GM23338 (cell line): ENCODE measurements at regions not wholly inside any gene's neighbourhood (a gene's known extent, or its start where the extent isn't known, plus 50 kb on each side); places are given as distances from the start of the nearest gene placed in this dataset.

Experiments used
- CREB1 ChIP-seq: fragments of 250-450 bp; sonication (Bioruptor Pico); IDR thresholded peaks from 2 replicates; pipeline ENCODE4 v1.5.0; 2020; ENCODE audit warnings: low read depth, mild to moderate bottlenecking, moderate library complexity
- CTCF ChIP-seq, 2 experiments: fragments of 200-600 bp in 1 of 2; sonication (generic) in 1 of 2; conservative IDR thresholded peaks; 2 replicates each; pipeline versions ENCODE4 v1.5.1 to v1.6.1; 2016 to 2017; ENCODE audit warnings: antibody characterized with exemption in 2 of 2, low read depth in 2 of 2, mild to moderate bottlenecking in 2 of 2, moderate library complexity in 1 of 2
- EZH2 ChIP-seq: fragments of 200-600 bp; sonication (generic); IDR thresholded peaks from one replicate; pipeline ENCODE4 v1.8.0; 2017; ENCODE audit warnings: antibody characterized with exemption, mild to moderate bottlenecking, low read depth; ENCODE audit not compliant: unreplicated experiment
- POLR2AphosphoS5 ChIP-seq: IDR thresholded peaks from 2 replicates; pipeline ENCODE4 v1.6.1; 2016; ENCODE audit warnings: antibody characterized with exemption, low read depth
- TF ChIP-seq, protein P1 (sequence below): IDR thresholded peaks from one replicate; pipeline ENCODE4 v1.6.1; 2018; ENCODE audit warnings: antibody characterized with exemption; ENCODE audit not compliant: unreplicated experiment

DNA sequence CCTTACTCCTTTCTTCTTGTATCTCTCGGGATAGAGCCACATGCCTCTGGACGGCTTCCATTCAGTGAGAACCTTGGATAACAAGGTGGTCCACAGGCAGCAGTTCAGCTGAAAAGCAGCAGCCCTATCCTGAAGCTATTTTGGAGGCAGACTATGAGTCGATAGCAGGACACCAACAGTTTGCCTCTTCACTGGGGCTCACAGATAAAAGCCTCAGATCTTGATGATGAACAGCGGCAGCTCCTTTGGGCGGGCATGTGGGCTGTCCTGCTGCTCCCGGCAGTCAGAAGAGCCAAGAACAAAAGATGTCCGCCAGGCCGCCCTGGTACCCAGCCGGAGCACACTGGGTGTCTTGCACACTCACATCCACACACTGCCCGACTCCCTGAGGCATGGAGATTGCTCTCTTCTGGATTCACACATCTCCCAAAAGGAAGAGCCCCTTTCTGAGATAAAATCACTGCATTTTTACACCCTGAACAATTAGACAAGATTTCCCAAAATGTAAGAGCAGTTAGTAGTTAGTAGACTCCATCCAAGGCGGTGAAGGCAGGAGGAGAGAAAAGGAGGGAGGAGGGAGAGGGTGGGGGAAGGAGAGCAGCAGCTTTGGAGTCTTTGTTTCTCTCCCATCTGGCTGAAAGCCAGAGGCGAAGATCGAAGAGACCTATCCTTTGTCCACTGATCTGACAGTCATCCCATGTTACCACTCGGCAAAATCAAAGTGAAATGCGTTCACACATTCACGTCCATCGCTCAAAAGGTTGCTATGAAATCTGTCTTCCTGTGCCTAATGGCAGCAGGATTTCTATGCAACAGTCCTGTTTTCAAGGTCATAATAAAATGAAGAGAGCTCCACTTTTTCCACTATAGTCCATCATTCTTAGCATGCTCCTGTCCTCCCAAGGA lies 90.1 kb upstream of the KLF7 start:
- TF ChIP-seq CREB1 (no peak), CTCF (conservative IDR thresholded peaks at IDR 0.05; ENCODE audit: low read depth in 2 of 2) (no peak), POLR2AphosphoS5 (no peak), EZH2 (no peak)
- TF ChIP-seq, protein P1, sequence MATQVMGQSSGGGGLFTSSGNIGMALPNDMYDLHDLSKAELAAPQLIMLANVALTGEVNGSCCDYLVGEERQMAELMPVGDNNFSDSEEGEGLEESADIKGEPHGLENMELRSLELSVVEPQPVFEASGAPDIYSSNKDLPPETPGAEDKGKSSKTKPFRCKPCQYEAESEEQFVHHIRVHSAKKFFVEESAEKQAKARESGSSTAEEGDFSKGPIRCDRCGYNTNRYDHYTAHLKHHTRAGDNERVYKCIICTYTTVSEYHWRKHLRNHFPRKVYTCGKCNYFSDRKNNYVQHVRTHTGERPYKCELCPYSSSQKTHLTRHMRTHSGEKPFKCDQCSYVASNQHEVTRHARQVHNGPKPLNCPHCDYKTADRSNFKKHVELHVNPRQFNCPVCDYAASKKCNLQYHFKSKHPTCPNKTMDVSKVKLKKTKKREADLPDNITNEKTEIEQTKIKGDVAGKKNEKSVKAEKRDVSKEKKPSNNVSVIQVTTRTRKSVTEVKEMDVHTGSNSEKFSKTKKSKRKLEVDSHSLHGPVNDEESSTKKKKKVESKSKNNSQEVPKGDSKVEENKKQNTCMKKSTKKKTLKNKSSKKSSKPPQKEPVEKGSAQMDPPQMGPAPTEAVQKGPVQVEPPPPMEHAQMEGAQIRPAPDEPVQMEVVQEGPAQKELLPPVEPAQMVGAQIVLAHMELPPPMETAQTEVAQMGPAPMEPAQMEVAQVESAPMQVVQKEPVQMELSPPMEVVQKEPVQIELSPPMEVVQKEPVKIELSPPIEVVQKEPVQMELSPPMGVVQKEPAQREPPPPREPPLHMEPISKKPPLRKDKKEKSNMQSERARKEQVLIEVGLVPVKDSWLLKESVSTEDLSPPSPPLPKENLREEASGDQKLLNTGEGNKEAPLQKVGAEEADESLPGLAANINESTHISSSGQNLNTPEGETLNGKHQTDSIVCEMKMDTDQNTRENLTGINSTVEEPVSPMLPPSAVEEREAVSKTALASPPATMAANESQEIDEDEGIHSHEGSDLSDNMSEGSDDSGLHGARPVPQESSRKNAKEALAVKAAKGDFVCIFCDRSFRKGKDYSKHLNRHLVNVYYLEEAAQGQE, result no peak
